Lower lobe of right lung (tissue), 2 donors: ENCODE measurements at regions not wholly inside any gene's neighbourhood (a gene's known extent, or its start where the extent isn't known, plus 50 kb on each side); places are given as distances from the start of the nearest gene placed in this dataset.

Experiments used
- ATAC-seq, 2 donors: fragments of 200-7000 bp; cut with Tn5 transposase; one replicate each; pipeline ENCODE4 v1.9.1; 2020 to 2022; ENCODE audit warnings: mild to moderate bottlenecking in 2 of 2, moderate library complexity in 2 of 2
- DNase-seq: peaks from one replicate; pipeline ENCODE4 v3.0.0-alpha.2; 2020
- H3K27ac ChIP-seq: fragments of 200-600 bp; one replicate; pipeline ENCODE4 v1.8.0; 2022
- H3K27me3 ChIP-seq: fragments of 200-600 bp; one replicate; pipeline ENCODE4 v1.8.0; 2022; ENCODE audit warnings: low read depth
- H3K36me3 ChIP-seq: fragments of 200-600 bp; one replicate; pipeline ENCODE4 v1.8.0; 2022; ENCODE audit warnings: mild to moderate bottlenecking
- H3K4me1 ChIP-seq: fragments of 200-600 bp; one replicate; pipeline ENCODE4 v1.8.0; 2022
- H3K4me3 ChIP-seq: fragments of 200-600 bp; one replicate; pipeline ENCODE4 v1.8.0; 2022; ENCODE audit warnings: mild to moderate bottlenecking
- H3K9me3 ChIP-seq: fragments of 200-600 bp; one replicate; pipeline ENCODE4 v1.8.0; 2022
- intact Hi-C: fragments of 100-400 bp; cut with DNase I; formaldehyde crosslinking; loops from one replicate; pipeline ENCODE4 v1.11.0; 2022
- TF ChIP-seq, protein P1 (sequence below): fragments of 200-600 bp; IDR thresholded peaks from one replicate; pipeline ENCODE4 v1.8.0; 2022; ENCODE audit warnings: antibody characterized with exemption, mild to moderate bottlenecking
- donor health status: DM: no; HTN: yes; CAD: no; lungs with severe emphysema.

DNA sequence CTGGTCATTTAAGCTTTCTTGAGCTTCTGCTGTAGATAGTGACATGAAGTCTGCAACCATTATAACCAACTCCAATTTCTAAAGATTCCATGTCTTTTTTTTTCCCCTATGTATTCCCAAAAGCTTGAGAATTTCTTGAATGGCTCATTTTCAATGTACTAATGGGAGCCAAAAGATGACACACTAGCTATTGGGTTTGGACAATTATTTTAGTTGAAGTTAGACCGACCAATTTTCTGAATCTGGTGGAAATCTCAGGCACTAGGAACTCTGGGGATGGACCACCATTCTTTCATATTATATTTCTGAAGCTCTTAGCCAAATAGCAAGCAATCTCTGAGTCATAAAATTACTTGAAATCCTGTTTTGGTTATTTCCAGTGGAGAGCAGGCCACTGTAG, 617.4 kb upstream of the ADAMTS5 start:
- TF ChIP-seq, protein P1, sequence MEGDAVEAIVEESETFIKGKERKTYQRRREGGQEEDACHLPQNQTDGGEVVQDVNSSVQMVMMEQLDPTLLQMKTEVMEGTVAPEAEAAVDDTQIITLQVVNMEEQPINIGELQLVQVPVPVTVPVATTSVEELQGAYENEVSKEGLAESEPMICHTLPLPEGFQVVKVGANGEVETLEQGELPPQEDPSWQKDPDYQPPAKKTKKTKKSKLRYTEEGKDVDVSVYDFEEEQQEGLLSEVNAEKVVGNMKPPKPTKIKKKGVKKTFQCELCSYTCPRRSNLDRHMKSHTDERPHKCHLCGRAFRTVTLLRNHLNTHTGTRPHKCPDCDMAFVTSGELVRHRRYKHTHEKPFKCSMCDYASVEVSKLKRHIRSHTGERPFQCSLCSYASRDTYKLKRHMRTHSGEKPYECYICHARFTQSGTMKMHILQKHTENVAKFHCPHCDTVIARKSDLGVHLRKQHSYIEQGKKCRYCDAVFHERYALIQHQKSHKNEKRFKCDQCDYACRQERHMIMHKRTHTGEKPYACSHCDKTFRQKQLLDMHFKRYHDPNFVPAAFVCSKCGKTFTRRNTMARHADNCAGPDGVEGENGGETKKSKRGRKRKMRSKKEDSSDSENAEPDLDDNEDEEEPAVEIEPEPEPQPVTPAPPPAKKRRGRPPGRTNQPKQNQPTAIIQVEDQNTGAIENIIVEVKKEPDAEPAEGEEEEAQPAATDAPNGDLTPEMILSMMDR: no peak
- H3K27ac ChIP-seq: no peak overlapping the region
- no peak overlapping the region for H3K4me3 ChIP-seq
- H3K36me3 ChIP-seq: no peaks in the 10 kb centered on the region
- DNase-seq (no peak), ATAC-seq (no peak)
- no peaks in the 10 kb centered on the region for H3K27me3 ChIP-seq
- no peaks in the 10 kb centered on the region for H3K4me1 ChIP-seq
- no peaks in the 10 kb centered on the region for H3K9me3 ChIP-seq
- intact Hi-C loops: no loop called here

DNA sequence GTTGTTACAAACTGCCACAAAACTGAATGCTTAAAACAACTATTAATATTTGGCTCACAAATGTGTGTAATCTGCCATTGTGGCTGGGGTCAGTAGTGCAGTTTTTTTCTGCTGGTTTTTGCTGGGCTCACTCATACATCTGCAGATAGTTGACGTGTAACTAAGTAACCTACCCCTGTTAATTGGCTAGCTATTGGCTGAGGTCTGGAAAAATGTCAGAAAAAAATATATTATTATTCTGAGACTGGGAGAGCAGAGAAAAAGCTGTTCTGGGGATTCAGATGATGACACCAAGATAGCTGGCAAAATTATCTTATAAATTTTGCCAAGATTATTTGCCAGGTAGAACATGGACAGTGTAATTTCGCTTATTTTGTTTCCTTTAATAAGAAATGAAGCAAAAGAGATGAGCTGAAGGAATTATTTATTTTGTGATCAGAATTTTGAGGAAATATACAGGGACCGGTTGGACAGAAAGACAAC, 616.1 kb upstream of the ADAMTS5 start:
- intact Hi-C loops: no loop called here
- no peaks in the 10 kb centered on the region for H3K4me1 ChIP-seq
- TF ChIP-seq, protein P1: no peak
- H3K4me3 ChIP-seq: no peak overlapping the region
- H3K9me3 ChIP-seq: no peaks in the 10 kb centered on the region
- DNase-seq (no peak), ATAC-seq (no peak)
- H3K27ac ChIP-seq: no peak overlapping the region
- no peaks in the 10 kb centered on the region for H3K36me3 ChIP-seq
- no peaks in the 10 kb centered on the region for H3K27me3 ChIP-seq

DNA sequence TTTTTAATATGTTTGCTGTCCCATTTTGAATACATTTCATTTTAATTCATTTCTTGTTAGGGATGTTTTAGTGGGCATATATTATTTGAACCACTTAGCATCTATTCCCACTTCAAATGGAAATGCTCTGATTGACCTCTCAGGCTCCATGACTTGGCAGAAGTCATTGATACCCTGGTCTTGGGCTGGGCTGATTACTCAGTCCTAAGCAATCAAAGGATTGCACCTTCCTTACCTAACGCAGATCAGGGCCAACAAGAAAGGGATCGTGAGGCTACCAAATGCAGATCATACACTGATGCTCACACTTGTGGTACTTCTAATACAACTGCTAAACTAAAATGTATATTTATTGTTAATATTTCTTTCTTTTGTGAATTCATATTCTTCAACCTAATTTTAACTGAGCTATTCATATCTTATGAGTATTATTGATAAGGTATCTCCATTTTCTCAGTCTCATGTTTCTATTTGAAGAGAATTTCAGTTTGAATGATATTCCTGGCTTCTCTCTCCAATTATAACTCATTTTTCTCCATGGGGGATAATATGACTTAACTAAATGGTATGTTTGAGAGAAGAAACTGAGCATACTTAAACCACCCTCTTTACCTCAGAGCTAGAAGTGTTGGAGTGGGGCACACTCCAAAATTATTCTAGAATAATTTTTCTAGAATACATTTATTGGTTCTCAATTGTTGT, 615.5 kb upstream of the ADAMTS5 start:
- Histone ChIP-seq H3K27me3 (no peaks in the 10 kb centered on the region), H3K36me3 (no peaks in the 10 kb centered on the region), H3K4me1 (no peaks in the 10 kb centered on the region), H3K4me3 (no peak overlapping the region), H3K9me3 (no peaks in the 10 kb centered on the region), H3K27ac (no peak overlapping the region)
- no peak for ATAC-seq
- TF ChIP-seq, protein P1: no peak
- no peak for DNase-seq
- intact Hi-C loops: no loop called here

DNA sequence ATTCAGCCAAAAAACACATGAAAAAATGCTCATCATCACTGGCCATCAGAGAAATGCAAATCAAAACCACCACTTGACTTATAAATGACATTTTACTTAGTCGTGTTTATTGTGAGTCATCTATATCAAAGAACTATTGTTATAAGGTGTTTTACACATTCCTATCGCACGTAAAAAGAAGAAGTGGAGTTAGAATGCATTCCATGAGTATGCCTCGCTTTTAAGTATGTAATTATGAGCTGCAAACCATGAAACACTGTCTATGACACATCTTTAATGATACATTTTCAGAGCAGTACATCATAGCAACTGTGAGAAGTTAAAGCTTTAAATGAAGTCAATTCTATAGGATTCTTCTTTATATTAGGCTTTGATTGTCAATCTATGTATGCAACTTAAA, 614.3 kb upstream of the ADAMTS5 start:
- ATAC-seq (no peak), DNase-seq (no peak)
- H3K36me3 ChIP-seq: no peaks in the 10 kb centered on the region
- H3K9me3 ChIP-seq: no peaks in the 10 kb centered on the region
- H3K27me3 ChIP-seq: no peaks in the 10 kb centered on the region
- intact Hi-C loops: no loop called here
- no peak overlapping the region for H3K4me3 ChIP-seq
- H3K27ac ChIP-seq: no peak overlapping the region
- H3K4me1 ChIP-seq: no peaks in the 10 kb centered on the region
- TF ChIP-seq, protein P1: no peak

DNA sequence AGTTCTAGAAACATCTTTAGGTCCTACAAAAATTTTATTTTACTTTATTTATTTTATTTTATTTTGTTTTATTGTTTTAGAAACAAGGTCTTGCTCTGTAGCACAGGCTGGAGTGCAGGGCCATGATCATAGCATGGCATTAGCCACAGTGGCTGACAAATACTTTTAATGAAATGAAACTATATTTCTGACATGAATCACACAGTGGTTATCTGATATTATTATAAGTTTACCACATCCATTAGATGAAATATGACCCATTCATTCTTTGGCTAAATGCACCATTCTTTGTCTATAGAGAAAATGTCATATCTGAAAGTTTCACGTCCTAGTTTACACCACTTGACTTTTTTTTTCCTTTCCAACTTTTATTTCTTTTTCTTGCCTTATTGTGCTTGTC, 613.4 kb upstream of the ADAMTS5 start:
- H3K4me3 ChIP-seq: no peak overlapping the region
- DNase-seq (no peak), ATAC-seq (no peak)
- no peak overlapping the region for H3K27ac ChIP-seq
- H3K4me1 ChIP-seq: no peaks in the 10 kb centered on the region
- H3K27me3 ChIP-seq: no peaks in the 10 kb centered on the region
- TF ChIP-seq, protein P1: no peak
- H3K9me3 ChIP-seq: no peaks in the 10 kb centered on the region
- intact Hi-C loops: no loop called here
- no peaks in the 10 kb centered on the region for H3K36me3 ChIP-seq
